ENCODE measurements at regions not wholly inside any gene's neighbourhood (a gene's known extent, or its start where the extent isn't known, plus 50 kb on each side); places are given as distances from the start of the nearest gene placed in this dataset.

DNA sequence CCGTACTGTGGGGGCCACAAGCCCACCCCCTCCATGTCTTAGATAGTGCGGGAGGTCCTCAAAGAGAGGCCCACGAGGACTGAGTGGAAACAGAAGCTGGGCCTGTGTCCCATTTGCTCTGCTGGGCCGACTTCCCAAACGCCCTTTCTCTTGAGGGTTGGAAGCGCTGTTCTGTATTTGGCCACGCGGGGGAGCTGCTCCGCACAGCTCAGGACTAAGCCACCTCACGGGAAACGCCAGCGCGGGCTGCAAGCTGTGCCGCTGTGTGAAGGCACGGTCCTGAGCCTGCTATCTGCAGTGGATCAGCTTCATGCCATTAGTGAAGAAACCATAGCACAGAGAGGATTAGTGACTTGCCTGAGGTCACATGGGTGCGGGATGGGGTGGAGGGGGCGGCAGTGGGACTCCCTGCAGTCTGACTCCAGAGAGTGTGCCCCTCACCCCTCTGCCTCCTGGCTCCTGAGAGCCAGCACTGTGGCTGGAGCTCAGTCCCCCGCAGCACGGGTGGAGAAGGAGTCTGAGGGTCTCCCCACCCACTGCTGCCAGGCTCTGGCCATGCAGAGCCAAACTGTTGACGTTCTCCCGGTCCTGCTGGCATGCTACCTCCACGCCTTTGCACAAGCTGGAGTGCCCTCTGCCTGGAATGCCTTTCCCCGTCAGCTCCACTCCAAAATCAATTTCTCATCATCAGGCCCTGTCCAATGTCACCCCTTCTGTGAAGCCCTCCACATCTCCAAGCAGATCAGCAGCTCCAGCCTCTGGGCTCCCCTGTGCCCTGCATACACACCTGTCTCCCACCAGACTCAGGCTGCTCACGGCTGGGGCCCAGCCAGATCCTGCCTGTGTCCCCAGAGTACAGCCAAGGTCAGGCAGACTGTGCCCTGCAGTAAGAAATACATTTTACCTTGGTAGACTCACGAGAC, 51.5 kb upstream of the LRRC32 start:
- no peak for TF ChIP-seq ZFX (IDR thresholded peaks at IDR 0.05; ENCODE audit: borderline replicate concordance)
- TF ChIP-seq, protein P1, sequence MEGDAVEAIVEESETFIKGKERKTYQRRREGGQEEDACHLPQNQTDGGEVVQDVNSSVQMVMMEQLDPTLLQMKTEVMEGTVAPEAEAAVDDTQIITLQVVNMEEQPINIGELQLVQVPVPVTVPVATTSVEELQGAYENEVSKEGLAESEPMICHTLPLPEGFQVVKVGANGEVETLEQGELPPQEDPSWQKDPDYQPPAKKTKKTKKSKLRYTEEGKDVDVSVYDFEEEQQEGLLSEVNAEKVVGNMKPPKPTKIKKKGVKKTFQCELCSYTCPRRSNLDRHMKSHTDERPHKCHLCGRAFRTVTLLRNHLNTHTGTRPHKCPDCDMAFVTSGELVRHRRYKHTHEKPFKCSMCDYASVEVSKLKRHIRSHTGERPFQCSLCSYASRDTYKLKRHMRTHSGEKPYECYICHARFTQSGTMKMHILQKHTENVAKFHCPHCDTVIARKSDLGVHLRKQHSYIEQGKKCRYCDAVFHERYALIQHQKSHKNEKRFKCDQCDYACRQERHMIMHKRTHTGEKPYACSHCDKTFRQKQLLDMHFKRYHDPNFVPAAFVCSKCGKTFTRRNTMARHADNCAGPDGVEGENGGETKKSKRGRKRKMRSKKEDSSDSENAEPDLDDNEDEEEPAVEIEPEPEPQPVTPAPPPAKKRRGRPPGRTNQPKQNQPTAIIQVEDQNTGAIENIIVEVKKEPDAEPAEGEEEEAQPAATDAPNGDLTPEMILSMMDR (IDR thresholded peaks at IDR 0.05): peak; percentile 97
- H3K27ac ChIP-seq: no peak overlapping the region

DNA sequence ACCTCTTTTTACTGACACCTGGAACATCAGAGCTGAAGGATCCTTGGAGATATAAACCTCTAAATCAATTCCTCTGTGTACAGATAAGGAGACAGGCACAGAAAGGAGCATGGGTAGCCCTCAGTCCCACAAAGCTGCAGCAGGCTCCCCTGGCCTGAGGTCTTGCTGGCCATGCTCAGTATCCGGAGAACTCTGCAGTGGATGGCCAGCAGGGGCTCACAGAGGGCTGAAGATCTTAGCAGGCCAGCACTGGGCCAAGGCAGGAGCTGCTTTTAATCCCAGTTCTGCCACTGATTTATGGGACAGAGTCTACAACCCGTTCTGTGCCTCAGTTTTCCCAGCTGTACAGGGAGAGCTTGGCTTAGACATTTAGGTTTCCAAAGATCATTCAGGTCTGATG, 52.6 kb upstream of the LRRC32 start:
- TF ChIP-seq, protein P1 (IDR thresholded peaks at IDR 0.05): no peak
- TF ChIP-seq ZFX (IDR thresholded peaks at IDR 0.05; ENCODE audit: borderline replicate concordance): no peak
- no peak overlapping the region for H3K27ac ChIP-seq

DNA sequence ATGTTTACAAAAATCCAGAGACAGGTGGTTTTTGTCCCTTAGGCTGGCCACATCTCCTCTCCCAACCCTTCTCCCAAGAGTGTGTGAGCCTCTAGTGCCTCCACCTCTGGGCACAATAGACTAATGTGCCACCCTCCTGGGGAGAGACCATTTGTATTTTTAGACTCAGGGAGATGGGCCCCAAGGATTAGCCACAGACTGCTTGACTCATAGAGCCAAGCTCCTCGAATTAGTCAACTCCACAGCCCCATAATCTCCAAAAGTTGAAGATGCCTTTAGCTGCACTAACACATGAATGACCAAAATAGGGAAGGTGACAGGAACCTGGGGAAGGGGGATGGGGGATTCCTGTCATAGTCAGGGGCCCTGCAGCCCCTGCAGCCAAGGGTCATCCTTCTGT, 53.0 kb upstream of the LRRC32 start:
- TF ChIP-seq ZFX (IDR thresholded peaks at IDR 0.05; ENCODE audit: borderline replicate concordance): no peak
- TF ChIP-seq, protein P1 (IDR thresholded peaks at IDR 0.05): no peak
- no peak overlapping the region for H3K27ac ChIP-seq

DNA sequence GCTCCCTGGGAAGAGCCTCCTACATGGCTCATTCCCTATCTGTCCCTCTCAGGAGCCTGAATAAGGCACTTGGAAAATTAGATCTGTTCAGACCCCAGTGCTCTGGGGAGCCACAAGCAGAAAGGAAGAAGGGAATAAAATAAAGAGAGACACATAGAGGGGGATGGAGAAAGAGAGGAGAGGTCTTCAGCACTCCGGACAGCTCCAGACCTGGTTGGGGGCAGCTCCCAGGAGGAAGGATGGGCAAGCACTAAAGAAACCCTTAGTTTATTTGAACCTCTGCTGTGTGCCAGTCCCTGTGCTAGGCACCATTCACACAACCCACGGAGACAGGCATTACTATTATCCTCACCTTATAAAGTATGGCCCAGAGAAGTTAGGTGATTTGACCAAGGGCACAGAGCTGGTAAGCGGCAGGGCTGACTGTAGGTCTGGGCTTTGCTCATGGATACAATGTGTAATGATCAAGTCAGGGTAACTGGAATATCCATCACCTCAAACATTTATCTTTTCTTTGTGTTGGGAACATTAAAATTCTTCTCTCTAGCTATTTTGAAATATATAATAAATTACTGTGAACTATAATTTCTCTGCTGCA, 53.7 kb upstream of the LRRC32 start:
- TF ChIP-seq ZFX (IDR thresholded peaks at IDR 0.05; ENCODE audit: borderline replicate concordance): no peak
- TF ChIP-seq, protein P1 (IDR thresholded peaks at IDR 0.05): no peak
- H3K27ac ChIP-seq: no peak overlapping the region

DNA sequence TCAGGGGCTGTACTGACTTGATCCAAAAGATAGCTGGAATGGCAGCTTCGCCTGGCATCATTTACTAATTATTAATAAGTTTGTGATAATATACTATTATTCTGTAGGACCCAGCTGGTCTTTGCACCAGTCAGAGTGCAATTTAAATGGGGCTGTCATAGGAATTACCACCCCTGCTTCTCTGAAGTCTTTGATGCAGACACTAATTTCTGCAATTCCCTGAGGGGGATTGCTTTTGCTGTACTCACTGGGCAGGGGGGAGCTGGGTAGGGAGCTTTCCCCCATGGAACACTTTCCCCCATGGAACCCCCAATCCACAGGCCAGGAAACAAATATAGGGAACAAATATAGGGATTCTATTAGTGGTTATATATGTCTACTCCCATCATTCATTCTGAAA, 54.9 kb upstream of the TSKU start:
- H3K27ac ChIP-seq: no peak overlapping the region
- no peak for TF ChIP-seq ZFX (IDR thresholded peaks at IDR 0.05; ENCODE audit: borderline replicate concordance)

DNA sequence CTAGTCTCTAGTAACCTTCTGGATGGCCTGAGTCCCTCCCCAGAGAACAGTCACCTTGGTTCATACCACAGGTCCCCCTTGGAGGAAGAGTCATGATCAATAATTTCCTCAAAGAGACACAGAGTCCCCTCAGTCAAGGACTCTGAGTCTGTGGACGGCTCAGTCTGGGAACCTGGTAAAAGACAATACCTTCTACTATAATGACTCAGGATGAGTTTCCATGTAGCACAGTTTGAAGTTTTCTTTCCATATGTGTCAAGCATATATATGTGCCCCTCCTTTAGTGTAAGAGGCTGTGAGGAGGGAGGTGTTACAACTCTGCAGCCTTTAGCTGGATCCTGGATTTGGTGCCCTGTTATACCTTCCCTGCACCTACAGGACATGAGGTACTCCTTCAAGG, 54.4 kb upstream of the TSKU start:
- H3K27ac ChIP-seq: no peak overlapping the region

DNA sequence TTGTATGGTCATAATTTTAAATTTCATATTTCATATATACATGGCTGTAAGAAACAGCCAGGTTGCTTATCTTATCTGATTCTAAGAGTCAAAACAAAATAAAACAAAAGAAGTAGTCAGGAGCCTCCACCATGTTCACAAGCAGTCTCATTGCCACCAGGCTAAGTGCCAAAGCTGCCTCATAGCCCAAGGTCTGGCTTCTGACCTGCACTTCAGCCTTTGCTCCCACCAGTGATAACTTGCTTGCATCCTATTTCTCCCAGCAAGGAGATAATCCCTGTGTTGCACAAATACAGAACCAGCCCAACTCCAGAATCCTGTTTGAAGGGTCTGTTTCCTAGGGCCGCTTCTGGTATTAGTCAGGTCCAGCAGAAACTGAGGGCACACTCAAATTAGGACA, 53.9 kb upstream of the TSKU start:
- TF ChIP-seq, protein P1 (IDR thresholded peaks at IDR 0.05): no peak
- no peak for TF ChIP-seq ZFX (IDR thresholded peaks at IDR 0.05; ENCODE audit: borderline replicate concordance)
- no peak overlapping the region for H3K27ac ChIP-seq

More for the DNA sequence above, 54.4 kb upstream of the TSKU start:
- TF ChIP-seq ZFX (IDR thresholded peaks at IDR 0.05; ENCODE audit: borderline replicate concordance): no peak
- TF ChIP-seq, protein P1 (IDR thresholded peaks at IDR 0.05): no peak
